Fibroblast of the aortic adventitia (primary cell): ENCODE measurements at regions not wholly inside any gene's neighbourhood (a gene's known extent, or its start where the extent isn't known, plus 50 kb on each side); places are given as distances from the start of the nearest gene placed in this dataset.
A peak's percentile ranks its signal among the peaks of the same experiment; 100 is the strongest.

ENCODE experiments used
- DNase-seq: peaks from one replicate; pipeline ENCODE4 v3.0.0-alpha.2; 2010; ENCODE audit warnings: low read depth
- H3K4me3 ChIP-seq: 2 replicates; pipeline ENCODE4 v1.5.1; 2011; ENCODE audit warnings: low read depth, mild to moderate bottlenecking, control low read depth, low read length, moderate library complexity
- TF ChIP-seq, protein P1 (sequence below): IDR thresholded peaks from 2 replicates; pipeline ENCODE4 v1.5.1; 2011; ENCODE audit warnings: mild to moderate bottlenecking, low read length, control low read depth, inconsistent platforms; ENCODE audit not compliant: insufficient read depth

DNA sequence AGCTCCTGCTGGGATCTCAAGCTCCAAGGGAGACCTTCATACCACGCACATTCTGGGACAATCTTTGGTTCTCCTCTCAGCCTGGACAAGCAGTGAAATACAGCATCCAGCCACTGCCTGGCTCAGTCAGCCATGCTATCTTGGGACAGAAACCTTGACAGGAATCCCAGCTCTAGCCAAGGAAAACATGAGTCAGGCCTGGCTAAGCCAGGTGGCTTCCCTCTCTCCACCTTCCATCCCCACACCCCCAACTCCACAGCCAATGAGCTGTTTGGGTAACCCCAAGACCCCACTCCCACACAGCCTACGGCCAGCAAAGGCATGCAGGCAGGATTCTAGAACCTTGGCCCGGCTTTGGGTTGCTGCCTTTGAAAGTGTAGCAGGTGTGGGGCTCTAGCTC is 64.9 kb downstream of the MCFD2 start:
- H3K4me3 ChIP-seq: peak overlapping the region; percentile 53
- TF ChIP-seq, protein P1, sequence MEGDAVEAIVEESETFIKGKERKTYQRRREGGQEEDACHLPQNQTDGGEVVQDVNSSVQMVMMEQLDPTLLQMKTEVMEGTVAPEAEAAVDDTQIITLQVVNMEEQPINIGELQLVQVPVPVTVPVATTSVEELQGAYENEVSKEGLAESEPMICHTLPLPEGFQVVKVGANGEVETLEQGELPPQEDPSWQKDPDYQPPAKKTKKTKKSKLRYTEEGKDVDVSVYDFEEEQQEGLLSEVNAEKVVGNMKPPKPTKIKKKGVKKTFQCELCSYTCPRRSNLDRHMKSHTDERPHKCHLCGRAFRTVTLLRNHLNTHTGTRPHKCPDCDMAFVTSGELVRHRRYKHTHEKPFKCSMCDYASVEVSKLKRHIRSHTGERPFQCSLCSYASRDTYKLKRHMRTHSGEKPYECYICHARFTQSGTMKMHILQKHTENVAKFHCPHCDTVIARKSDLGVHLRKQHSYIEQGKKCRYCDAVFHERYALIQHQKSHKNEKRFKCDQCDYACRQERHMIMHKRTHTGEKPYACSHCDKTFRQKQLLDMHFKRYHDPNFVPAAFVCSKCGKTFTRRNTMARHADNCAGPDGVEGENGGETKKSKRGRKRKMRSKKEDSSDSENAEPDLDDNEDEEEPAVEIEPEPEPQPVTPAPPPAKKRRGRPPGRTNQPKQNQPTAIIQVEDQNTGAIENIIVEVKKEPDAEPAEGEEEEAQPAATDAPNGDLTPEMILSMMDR: no peak
- peak; percentile 98 for DNase-seq

- TF ChIP-seq, protein P1: no peak
- peak overlapping the region; percentile 53 for H3K4me3 ChIP-seq
Observed at GRCh38 chr2:46849721-46850556, 65.7 kb downstream of the MCFD2 start.

GRCh38 chr2:46849046-46849715 is 66.4 kb downstream of the MCFD2 start:
- peak overlapping the region; percentile 35 for H3K4me3 ChIP-seq
- DNase-seq: peak; percentile 94
- TF ChIP-seq, protein P1: no peak

More at GRCh38 chr2:46849721-46850556, 65.7 kb downstream of the MCFD2 start:
- peak; percentile 98 for DNase-seq

- H3K4me3 ChIP-seq: peak overlapping the region; percentile 15
- TF ChIP-seq, protein P1: no peak
- DNase-seq: peak; percentile 83
Observed at GRCh38 chr2:46848447-46848846, 67.2 kb downstream of the MCFD2 start.

DNA sequence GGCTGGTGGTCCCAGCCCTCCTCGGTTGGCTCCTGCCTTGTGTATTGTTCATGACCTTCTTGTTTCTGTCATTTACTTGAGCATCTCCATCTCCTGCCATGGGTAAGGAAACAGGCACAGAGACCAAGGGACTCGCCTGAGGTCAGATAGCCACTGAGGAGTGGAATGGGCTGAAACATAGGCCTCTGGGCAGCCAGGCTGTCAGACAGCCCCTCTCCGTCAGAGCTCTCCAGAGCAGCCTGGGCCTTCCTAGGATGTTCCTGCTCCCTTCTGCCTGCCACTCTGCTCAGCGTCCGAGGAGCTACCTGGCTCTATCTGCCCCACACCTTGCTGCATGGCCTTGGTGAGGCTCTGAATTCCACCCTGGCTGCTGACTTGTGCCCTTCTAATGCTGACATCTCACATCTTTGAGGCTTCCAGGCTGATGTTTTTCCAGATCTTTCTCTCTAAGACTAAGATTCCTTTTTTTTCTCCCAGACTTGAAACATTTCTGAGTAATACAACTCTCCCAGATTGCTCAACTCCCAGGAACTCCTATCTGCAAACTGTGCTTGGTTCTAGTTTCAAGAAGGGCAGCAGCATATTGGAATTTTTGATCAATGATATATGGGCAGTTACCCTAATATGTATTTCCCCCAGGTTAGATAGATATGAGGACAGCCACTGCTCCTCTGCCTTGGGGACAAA is 67.7 kb downstream of the MCFD2 start:
- DNase-seq: peak; percentile 97
- TF ChIP-seq, protein P1: no peak
- H3K4me3 ChIP-seq: peak overlapping the region; percentile 32

GRCh38 chr2:46847185-46847710 is 68.4 kb downstream of the MCFD2 start:
- no peak overlapping the region for H3K4me3 ChIP-seq
- TF ChIP-seq, protein P1: no peak
- DNase-seq: peak; percentile 100
